GM18873 (cell line): ENCODE measurements at regions not wholly inside any gene's neighbourhood (a gene's known extent, or its start where the extent isn't known, plus 50 kb on each side); places are given as distances from the start of the nearest gene placed in this dataset.

Source experiments
- ATAC-seq: cut with Tn5 transposase; IDR thresholded peaks from one replicate; pipeline ENCODE4 v1.9.1; 2021; ENCODE audit warnings: mild to moderate bottlenecking, moderate library complexity, moderate number of reproducible peaks; ENCODE audit not compliant: unreplicated experiment, low FRiP score

- no peak for ATAC-seq
Measured at GRCh38 chr5:124349931-124350330, 396.5 kb downstream of the ZNF608 start.

GRCh38 chr5:124343451-124343867 is 403.0 kb downstream of the ZNF608 start:
- no peak for ATAC-seq

- ATAC-seq, result no peak
Measured at GRCh38 chr5:124342986-124343385, 403.5 kb downstream of the ZNF608 start.

DNA sequence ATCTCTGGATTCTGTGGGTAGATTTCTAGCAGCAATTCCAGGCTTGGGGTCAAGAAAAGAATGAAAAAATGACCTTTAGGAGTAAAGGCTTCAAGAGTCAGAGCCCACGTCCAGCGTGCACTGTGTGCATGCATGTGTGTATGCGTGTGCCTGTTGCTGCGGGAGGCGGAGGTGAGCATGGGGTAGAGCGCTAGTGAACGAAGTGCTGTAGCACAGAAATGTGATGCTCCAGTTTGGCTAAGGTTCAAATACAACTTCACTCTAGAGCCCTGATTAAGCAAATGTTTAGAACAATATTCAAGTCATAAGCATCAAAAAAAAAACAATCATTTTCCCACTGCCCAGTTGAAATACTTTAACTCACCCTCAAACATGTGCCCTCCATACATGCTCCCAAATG is 403.9 kb downstream of the ZNF608 start:
- ATAC-seq, result no peak

DNA sequence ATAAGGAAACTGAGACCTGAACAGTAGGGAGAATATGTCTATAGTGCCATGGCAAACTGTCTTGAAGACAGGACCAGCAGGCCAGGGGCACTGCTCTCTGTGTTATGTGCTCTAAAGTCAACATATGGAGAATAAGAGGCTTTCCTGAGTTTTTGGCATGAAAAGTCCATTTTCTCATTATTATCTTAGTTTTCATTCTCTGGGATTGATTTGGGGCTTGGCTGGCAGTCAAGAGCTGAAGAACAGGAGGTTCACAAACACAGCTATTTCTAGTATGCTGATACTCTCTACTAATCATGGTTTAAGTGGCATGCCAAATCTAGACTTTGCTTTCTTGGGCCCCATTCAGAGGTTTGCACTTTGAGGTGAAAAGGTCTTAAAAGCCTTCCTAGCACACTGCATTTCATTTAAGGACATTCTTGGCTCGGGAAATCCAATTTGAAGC is 404.4 kb downstream of the ZNF608 start:
- no peak for ATAC-seq

DNA sequence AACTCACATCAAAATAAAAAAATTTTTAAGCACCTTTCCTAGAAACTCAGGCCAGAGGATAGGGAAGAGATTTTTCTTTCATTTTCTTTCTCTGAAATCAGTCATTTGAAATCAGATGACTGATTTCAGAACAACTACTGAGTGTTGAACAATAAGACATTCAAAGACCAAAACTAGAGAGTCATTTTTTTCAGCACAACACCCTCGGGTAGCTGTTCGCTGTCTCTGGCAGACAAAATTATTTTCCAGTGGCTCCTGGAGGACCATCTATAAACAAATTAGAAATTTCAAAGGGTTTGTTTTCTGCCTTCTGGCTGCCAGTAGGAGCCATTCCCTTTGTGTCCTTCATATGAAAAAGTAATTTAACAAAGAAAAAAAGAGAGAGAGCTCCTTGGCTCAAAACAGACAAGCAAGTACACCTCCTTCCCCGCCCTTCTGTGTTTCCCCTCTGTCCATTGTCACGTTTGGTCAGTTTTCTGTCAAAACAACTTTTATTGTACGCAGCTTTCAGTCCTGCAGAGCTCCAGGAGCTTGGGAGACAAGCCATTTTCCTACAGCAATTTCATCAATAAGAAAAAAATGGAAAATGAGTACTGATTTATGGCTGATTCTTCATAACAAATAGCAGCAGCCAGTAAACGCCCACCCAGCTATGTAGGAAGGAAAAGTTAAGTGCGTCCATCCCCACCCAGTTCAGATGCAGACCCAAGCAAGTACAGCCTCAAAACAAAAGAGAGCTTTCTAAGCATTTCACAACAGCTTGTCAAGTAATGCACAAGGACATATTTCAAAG is 405.2 kb downstream of the ZNF608 start:
- ATAC-seq, result no peak

DNA sequence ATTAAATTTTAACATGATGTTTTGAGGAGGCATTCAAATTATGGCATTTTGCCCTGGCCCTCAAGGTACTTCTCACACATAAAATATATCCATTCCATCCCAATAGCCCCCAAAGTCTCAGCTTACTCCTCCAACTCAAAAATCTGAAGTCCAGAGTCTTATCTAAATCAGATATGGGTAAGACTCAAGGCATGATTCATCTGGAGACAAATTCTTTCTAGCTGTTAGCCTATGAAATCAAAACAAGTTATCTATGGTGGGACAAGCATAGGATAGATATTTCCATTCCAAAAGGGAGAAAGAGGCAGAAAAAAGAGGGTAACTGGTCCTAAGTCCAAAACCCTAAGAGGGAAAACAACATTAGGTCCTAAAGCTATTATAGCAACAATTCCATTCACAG is 408.4 kb downstream of the ZNF608 start:
- ATAC-seq, result no peak

GRCh38 chr5:124333298-124333979 is 413.0 kb downstream of the ZNF608 start:
- no peak for ATAC-seq

DNA sequence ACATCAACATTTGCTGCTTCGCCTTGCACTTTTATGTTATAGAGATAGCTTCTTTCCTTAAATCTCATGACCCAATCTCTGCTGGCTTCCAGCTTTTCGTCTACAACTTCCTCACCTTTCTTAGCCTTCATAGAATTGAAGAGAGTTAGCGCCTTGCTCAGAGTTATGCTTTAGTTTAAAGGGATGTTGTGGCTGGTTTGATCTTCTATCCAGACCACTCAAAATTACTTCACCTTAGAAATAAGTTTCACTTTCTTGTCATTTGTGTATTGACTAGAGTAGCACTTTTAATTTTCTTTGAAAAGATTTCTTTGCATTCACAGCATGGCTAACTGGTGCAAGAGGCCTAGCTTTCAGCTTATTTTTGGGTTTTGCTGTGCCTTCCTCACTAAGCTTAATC is 414.2 kb downstream of the ZNF608 start:
- no peak for ATAC-seq

DNA sequence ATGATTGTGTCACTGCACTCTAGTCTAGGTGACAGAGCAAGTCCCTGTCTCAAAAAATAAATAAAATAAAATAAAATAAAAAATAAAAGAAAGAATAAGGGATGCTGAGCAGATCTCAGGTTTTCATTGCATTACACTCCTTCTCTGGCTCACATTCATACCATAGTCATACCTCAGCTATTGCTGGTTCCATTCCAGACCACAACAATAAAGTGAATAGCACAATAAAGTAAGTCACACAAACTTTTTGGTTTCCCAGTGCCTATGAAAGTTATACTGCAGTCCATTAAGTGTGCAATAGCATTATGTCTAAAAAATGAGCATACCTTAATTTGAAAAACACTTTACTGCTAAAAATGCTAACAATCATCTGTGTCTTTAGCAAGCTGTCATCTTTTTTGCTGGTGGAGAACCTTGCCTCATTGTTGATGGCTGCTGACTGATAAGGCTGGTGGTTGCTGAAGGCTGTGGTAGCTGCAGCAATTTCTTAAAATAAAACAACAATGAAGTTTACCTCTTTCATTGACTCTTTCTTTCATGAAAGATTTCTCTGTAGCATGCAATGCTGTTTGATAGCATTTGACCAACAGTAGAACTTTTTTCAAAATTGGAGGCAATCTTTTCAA is 415.7 kb downstream of the ZNF608 start:
- ATAC-seq, result no peak

DNA sequence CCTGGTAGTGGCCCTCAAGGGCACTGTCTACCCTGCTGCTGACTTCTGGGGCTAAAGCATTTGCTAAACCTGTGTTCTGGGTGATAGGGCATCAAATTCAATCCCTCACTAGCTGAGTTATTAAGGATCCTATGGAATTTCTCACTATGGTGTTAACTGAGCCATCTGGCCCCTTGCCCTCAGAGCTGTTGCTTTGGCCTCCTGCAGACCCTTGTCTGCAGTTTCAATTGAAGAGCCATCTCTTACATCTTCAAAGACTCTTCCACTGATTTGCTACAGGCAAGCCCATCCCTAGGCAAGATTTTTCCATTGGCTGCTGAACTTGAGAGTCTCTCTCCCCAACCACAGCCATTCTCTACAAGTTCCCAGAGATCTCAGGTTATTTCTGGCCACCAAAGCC is 418.2 kb downstream of the ZNF608 start:
- no peak for ATAC-seq

GRCh38 chr5:124318661-124319060 is 427.8 kb downstream of the ZNF608 start:
- ATAC-seq, result no peak

- no peak for ATAC-seq
Measured at GRCh38 chr5:124317451-124317850, 429.0 kb downstream of the ZNF608 start.

DNA sequence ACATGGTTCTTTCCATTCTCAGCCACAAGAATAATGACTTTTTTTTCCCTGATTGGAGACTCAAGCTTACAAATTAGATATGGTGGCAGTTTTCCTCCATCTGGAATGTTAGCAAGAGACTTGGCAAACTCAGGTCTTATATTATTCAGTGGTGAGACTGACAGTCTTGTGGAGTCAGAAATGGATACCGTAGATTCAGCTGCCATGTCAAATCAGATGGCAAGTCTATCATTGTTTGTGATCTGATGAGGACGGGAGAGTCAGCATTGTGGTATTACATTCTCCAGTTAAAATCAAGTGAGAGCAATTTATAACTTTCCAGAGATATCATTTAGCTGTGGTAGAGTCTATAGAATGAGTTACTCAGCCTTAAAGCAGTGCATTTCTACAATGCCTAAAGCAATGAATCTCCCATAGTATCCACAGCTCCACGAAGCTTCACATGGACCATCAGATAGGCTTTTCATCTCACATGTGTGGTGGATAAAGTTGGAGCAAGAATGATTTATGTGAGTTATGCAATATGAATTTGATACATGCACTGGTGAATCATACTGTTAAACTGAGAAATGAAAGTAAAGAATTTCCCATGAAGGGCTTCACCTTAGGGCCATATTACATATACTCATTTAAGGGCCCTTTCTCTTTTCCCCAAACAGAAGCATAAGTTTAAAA is 430.6 kb downstream of the ZNF608 start:
- no peak for ATAC-seq

DNA sequence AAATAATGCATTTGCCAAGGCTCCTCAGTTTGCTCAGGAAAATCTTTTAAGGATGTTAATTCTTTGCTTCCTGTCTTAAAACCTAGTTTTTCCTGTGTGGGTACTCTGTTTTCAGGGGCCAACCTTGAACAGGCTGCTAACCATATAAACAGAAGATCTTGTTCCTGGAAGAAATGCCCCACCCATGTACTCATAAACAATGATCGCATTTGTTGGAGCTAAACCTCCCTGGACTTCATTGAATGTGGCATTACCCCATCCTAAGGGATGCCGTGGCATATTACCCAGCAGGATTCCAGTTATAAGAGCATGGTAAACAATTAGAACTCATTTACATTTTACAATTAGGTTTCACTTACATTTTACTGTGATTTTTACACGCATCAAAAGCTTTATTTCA is 436.0 kb downstream of the ZNF608 start:
- no peak for ATAC-seq

DNA sequence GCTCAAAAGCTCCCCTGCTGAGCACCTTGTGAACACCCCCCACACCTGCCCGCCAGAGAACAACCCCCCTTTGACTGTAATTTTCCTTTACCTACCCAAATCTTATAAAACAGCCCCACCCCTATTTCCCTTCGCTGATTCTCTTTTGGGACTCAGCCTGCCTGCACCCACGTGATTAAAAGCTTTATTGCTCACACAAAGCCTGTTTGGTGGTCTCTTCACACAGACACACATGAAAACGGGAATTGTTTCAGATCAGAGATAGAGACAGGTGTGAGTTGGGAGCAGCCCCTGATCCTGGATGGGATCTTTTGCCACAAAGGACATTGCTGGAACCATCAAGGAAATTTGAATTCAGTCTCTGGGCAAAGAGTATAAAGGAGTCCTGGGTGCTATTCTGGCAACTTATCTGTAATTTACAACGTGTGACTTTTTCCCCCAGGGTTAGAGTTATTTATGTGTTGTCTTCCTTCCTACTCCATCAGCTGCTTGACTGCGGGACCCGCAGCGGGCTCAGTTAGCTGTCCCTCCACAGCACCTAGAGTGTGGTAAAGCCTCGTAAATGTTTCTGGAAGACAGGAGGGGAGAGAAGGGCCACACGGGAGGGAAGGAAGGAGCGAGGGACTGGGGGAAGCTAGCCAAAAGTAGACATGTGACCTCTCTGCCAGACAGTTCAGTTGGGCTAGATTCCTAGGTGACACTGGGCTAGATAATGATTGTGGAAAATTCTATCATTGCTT is 437.0 kb downstream of the ZNF608 start:
- no peak for ATAC-seq

GRCh38 chr5:124303366-124303765 is 443.1 kb downstream of the ZNF608 start:
- no peak for ATAC-seq

- no peak for ATAC-seq
Measured at GRCh38 chr5:124302533-124302932, 443.9 kb downstream of the ZNF608 start.

DNA sequence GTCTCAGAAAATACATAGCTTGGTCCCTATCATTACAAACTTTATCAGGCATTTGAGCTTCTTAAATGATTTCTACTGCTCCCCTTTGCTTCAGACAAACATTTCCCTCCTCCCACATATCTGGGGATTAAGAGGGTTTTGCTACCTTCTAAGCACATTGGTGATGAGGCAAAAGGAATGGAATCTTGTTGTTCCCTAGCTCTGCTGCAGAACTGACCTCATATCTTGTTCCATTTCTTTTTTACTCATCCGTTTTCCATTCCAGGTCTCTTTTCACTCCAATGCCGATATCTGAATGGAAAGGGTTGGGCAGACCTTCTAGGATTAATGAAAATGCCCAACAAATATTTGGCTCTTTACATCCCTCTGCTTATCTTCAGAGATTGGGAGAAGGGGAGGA is 444.6 kb downstream of the ZNF608 start:
- no peak for ATAC-seq
